ENCODE measurements at regions not wholly inside any gene's neighbourhood (a gene's known extent, or its start where the extent isn't known, plus 50 kb on each side); places are given as distances from the start of the nearest gene placed in this dataset.
"Not testable (repeated sequence)": the region's sequence is repeated elsewhere in the genome, so short reads cannot be mapped to it uniquely, and the experiment has no call there.

DNA sequence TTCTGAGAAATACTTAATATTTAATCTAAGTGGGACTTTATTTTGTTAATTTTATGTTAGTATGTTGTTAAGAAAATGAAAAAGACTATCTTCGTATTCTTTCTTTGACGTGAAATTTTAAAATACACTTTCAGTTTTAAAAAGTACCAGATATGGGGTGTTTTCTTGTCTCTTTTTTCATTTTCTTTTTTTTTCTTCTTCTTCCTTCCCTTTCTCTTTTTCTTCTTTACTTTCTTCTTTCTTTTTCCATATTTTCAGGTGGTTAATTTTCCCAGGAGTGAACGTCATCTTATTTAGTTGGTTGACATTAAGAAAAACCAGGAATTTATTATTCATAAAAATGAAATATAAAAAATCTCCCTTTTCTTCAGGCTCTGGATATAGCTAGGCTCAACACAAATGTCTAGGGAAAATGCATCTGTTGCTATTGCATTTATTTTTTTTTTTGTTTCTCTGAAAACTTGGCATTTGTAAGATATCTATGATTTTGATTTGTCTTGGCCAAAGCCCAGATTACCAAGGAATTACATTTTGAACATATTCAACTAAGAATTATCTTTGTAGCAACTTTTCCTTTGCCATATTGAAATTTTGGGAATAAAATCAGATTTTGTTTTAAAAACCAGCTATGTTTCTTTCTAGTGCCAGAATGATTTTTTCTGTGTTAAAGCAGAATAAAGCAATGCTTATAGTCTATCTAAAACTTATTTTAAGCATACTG lies 241.3 kb upstream of the FOXP2 start:
- H3K27ac ChIP-seq, result no peak overlapping the region
- TF ChIP-seq, protein P1, sequence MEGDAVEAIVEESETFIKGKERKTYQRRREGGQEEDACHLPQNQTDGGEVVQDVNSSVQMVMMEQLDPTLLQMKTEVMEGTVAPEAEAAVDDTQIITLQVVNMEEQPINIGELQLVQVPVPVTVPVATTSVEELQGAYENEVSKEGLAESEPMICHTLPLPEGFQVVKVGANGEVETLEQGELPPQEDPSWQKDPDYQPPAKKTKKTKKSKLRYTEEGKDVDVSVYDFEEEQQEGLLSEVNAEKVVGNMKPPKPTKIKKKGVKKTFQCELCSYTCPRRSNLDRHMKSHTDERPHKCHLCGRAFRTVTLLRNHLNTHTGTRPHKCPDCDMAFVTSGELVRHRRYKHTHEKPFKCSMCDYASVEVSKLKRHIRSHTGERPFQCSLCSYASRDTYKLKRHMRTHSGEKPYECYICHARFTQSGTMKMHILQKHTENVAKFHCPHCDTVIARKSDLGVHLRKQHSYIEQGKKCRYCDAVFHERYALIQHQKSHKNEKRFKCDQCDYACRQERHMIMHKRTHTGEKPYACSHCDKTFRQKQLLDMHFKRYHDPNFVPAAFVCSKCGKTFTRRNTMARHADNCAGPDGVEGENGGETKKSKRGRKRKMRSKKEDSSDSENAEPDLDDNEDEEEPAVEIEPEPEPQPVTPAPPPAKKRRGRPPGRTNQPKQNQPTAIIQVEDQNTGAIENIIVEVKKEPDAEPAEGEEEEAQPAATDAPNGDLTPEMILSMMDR (IDR thresholded peaks at IDR 0.05), result no peak
- no peak for TF ChIP-seq POLR2A (IDR thresholded peaks at IDR 0.05)
- intact Hi-C loops (cut with DNase I), result no loop called here
- no peak overlapping the region for H3K4me3 ChIP-seq
- DNase-seq, result no peak
- no peaks in the 10 kb centered on the region for H3K36me3 ChIP-seq (replicated peaks in 1 of 2)
- H3K27me3 ChIP-seq, result no peaks in the 10 kb centered on the region
- no peaks in the 10 kb centered on the region for H3K4me1 ChIP-seq (replicated peaks in 1 of 2)
- 87 to 93% (median 92%) methylated on average over 3 of the region's 3 CpGs for WGBS, 4 donors
- no peaks in the 10 kb centered on the region for H3K9me3 ChIP-seq (replicated peaks in 1 of 3)

DNA sequence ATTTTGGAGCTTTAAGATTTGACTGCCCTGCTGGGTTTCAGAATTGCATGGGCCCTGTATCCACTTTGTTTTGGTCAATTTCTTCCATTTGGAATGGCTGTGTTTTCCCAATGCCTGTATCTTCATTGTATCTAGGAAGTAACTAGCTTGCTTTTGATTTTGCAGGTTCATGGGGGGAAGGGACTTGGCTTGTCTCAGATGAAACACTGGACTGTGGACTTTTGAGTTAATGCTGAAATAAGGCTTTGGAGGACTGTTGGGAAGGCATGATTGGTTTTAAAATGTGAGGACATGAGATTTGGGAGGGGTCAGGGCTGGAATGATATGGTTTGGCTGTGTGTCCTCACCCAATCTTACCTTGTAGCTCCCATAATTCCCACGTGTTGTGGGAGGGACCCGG lies 245.2 kb upstream of the FOXP2 start:
- H3K9me3 ChIP-seq (replicated peaks in 1 of 3); intact Hi-C loops (cut with DNase I); H3K4me1 ChIP-seq (replicated peaks in 1 of 2): not testable (repeated sequence)

DNA sequence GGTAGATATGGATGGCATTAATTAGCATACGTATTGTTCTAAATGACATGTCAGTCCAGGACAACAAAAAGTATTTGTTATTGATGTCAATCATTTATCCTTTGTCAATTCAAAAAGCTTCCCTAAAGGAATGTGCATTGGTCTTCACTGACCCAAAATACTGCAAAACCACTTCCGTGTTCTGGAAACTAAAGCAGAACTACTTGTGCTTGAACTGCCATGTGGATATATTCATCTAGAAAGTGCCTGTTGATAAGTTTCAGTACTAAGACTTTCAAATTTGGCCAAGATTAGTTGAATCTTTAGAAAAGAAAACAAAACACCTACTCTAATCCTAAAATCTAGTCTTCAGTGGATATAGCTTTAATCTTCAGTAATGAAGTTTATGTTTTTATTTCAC lies 242.1 kb upstream of the PPP1R3A start:
- intact Hi-C loops (cut with DNase I), result no loop called here
- H3K27ac ChIP-seq, result no peak overlapping the region

More for the DNA sequence above, 245.2 kb upstream of the FOXP2 start:
- DNase-seq; H3K4me3 ChIP-seq; H3K36me3 ChIP-seq (replicated peaks in 1 of 2); H3K27me3 ChIP-seq; H3K27ac ChIP-seq: not testable (repeated sequence)
- 74 to 96% (median 86%) methylated on average over 2 of the region's 2 CpGs for WGBS, 4 donors

DNA sequence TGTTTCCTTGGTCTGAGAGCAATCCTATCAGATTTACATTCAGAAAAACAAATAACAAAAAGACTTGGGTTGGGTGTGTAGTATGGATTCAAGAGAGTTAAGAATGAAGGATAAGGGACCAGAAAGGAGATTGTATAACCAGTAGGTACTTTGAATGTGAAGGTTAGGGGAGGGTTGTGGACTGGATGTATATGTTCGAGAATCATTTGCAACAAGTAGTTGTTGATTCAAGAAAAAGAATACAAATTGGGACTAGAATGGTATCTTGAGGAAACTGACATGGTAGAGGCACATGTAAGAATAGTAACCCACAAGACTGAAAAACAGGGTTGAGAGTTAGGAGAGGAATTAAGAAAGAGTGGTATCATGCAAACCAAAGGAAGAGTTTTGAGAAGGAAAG lies 240.0 kb upstream of the PPP1R3A start:
- Histone ChIP-seq H3K27me3 (no peaks in the 10 kb centered on the region), H3K9me3 (replicated peaks in 1 of 3) (no peaks in the 10 kb centered on the region), H3K4me1 (replicated peaks in 1 of 2) (no peaks in the 10 kb centered on the region), H3K4me3 (no peak overlapping the region), H3K36me3 (replicated peaks in 1 of 2) (no peaks in the 10 kb centered on the region), H3K27ac (no peak overlapping the region)
- intact Hi-C loops (cut with DNase I), result no loop called here
- DNase-seq, result no peak
- WGBS, 4 donors, result 82 to 93% (median 83%) methylated on average over 1 of the region's 1 CpG
- TF ChIP-seq, protein P1 (IDR thresholded peaks at IDR 0.05), result no peak
- TF ChIP-seq POLR2A (IDR thresholded peaks at IDR 0.05), result no peak

More for the DNA sequence above, 242.1 kb upstream of the PPP1R3A start:
- WGBS, 4 donors, result 83 to 88% (median 83%) methylated on average over 2 of the region's 2 CpGs
- DNase-seq, result no peak
- TF ChIP-seq, protein P1 (IDR thresholded peaks at IDR 0.05), result no peak
- no peak for TF ChIP-seq POLR2A (IDR thresholded peaks at IDR 0.05)
- H3K27me3 ChIP-seq, result no peaks in the 10 kb centered on the region
- H3K9me3 ChIP-seq (replicated peaks in 1 of 3), result no peaks in the 10 kb centered on the region
- H3K4me1 ChIP-seq (replicated peaks in 1 of 2), result no peaks in the 10 kb centered on the region
- H3K4me3 ChIP-seq, result no peak overlapping the region
- H3K36me3 ChIP-seq (replicated peaks in 1 of 2), result no peaks in the 10 kb centered on the region

DNA sequence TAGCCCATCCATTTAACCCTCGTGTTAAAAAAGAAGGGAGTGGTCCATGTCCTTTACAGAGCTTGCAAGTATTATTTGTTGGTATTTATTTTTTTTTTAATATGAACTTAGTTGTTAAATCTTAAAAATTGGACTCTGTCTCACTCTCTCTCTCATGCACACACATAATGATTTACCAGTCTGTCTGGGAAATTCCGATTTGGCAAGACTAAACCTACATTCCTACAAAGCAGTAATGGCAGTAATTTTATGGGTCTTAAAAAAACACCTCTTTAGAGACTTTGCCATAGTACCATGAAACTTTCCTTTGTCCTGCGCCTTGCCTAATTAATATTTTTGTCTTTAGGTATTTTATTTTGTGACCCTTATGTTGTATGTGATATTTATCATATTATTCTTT lies 239.5 kb upstream of the PPP1R3A start:
- no peak for DNase-seq
- H3K4me3 ChIP-seq, result no peak overlapping the region
- no peaks in the 10 kb centered on the region for H3K4me1 ChIP-seq (replicated peaks in 1 of 2)
- no peak overlapping the region for H3K27ac ChIP-seq
- no peaks in the 10 kb centered on the region for H3K36me3 ChIP-seq (replicated peaks in 1 of 2)
- no peaks in the 10 kb centered on the region for H3K9me3 ChIP-seq (replicated peaks in 1 of 3)
- WGBS, 4 donors, result 78 to 86% (median 82%) methylated on average over 3 of the region's 3 CpGs
- intact Hi-C loops (cut with DNase I), result no loop called here
- no peaks in the 10 kb centered on the region for H3K27me3 ChIP-seq
- TF ChIP-seq POLR2A (IDR thresholded peaks at IDR 0.05), result no peak
- TF ChIP-seq, protein P1 (IDR thresholded peaks at IDR 0.05), result no peak

All from adrenal gland (tissue), 9 donors.